Type B pancreatic cell (in vitro differentiated cells): ENCODE measurements at regions not wholly inside any gene's neighbourhood (a gene's known extent, or its start where the extent isn't known, plus 50 kb on each side); places are given as distances from the start of the nearest gene placed in this dataset.
"Not testable (repeated sequence)": the region's sequence is repeated elsewhere in the genome, so short reads cannot be mapped to it uniquely, and the experiment has no call there.

Experiments
- DNase-seq: peaks from one replicate; pipeline ENCODE4 v3.0.0; 2021; ENCODE audit warnings: mixed read lengths; ENCODE audit not compliant: unreplicated experiment; ENCODE audit errors: extremely low spot score
- H3K27ac Mint-ChIP-seq: 2 replicates; pipeline ENCODE4 v1.8.0; 2021; ENCODE audit warnings: mild to moderate bottlenecking, mixed read lengths
- H3K27me3 Mint-ChIP-seq: 2 replicates; pipeline ENCODE4 v1.8.0; 2021; ENCODE audit warnings: mixed read lengths
- H3K36me3 Mint-ChIP-seq: 2 replicates; pipeline ENCODE4 v1.8.0; 2021; ENCODE audit warnings: mixed read lengths
- H3K4me1 Mint-ChIP-seq: one replicate; pipeline ENCODE4 v1.8.0; 2021; ENCODE audit warnings: mixed read lengths; ENCODE audit not compliant: unreplicated experiment
- H3K4me3 Mint-ChIP-seq: 2 replicates; pipeline ENCODE4 v1.8.0; 2021; ENCODE audit warnings: mild to moderate bottlenecking, mixed read lengths
- H3K9me3 Mint-ChIP-seq: 2 replicates; pipeline ENCODE4 v1.8.0; 2021; ENCODE audit warnings: mixed read lengths
- CTCF ChIP-seq: fragments of 200-600 bp; sonication (generic); conservative IDR thresholded peaks from 2 replicates; pipeline ENCODE4 v1.5.0; 2021; ENCODE audit warnings: antibody characterized with exemption, mild to moderate bottlenecking

GRCh38 chr4:179344861-179345260 is 1902.6 kb upstream of the AGA start:
- no peaks in the 10 kb centered on the region for H3K4me1 Mint-ChIP-seq
- TF ChIP-seq CTCF = no peak
- H3K27ac Mint-ChIP-seq = no peak overlapping the region
- no peaks in the 10 kb centered on the region for H3K36me3 Mint-ChIP-seq
- no peaks in the 10 kb centered on the region for H3K27me3 Mint-ChIP-seq
- H3K4me3 Mint-ChIP-seq = no peak overlapping the region
- DNase-seq = no peak
- H3K9me3 Mint-ChIP-seq = no peaks in the 10 kb centered on the region

- no peaks in the 10 kb centered on the region for H3K9me3 Mint-ChIP-seq
- no peak for DNase-seq
- H3K4me1 Mint-ChIP-seq = no peaks in the 10 kb centered on the region
- H3K36me3 Mint-ChIP-seq = no peaks in the 10 kb centered on the region
- H3K27me3 Mint-ChIP-seq = no peaks in the 10 kb centered on the region
- H3K4me3 Mint-ChIP-seq = no peak overlapping the region
- H3K27ac Mint-ChIP-seq = no peak overlapping the region
- no peak for TF ChIP-seq CTCF
Measured at GRCh38 chr4:179352221-179352620, 1910.0 kb upstream of the AGA start.

GRCh38 chr4:179353786-179354185 is 1911.5 kb upstream of the AGA start:
- H3K36me3 Mint-ChIP-seq = no peaks in the 10 kb centered on the region
- no peak overlapping the region for H3K4me3 Mint-ChIP-seq
- TF ChIP-seq CTCF = no peak
- H3K27ac Mint-ChIP-seq = no peak overlapping the region
- H3K4me1 Mint-ChIP-seq = no peaks in the 10 kb centered on the region
- H3K9me3 Mint-ChIP-seq = no peaks in the 10 kb centered on the region
- no peaks in the 10 kb centered on the region for H3K27me3 Mint-ChIP-seq
- DNase-seq = no peak

GRCh38 chr4:179361978-179362486 is 1919.8 kb upstream of the AGA start:
- no peaks in the 10 kb centered on the region for H3K4me1 Mint-ChIP-seq
- no peak for DNase-seq
- H3K27me3 Mint-ChIP-seq = no peaks in the 10 kb centered on the region
- H3K27ac Mint-ChIP-seq = no peak overlapping the region
- TF ChIP-seq CTCF = no peak
- H3K4me3 Mint-ChIP-seq = no peak overlapping the region
- no peaks in the 10 kb centered on the region for H3K36me3 Mint-ChIP-seq
- H3K9me3 Mint-ChIP-seq = no peaks in the 10 kb centered on the region

GRCh38 chr4:179365932-179366331 is 1923.7 kb upstream of the AGA start:
- H3K27me3 Mint-ChIP-seq, DNase-seq, H3K27ac Mint-ChIP-seq, H3K36me3 Mint-ChIP-seq, H3K9me3 Mint-ChIP-seq, H3K4me1 Mint-ChIP-seq, H3K4me3 Mint-ChIP-seq: not testable (repeated sequence)

- Mint-ChIP-seq H3K27me3 (no peaks in the 10 kb centered on the region), H3K27ac (no peak overlapping the region), H3K9me3 (no peaks in the 10 kb centered on the region), H3K36me3 (no peaks in the 10 kb centered on the region), H3K4me3 (no peak overlapping the region), H3K4me1 (no peaks in the 10 kb centered on the region)
- TF ChIP-seq CTCF = no peak
- no peak for DNase-seq
Measured at GRCh38 chr4:179372242-179372641, 1930.0 kb upstream of the AGA start.
